22Rv1 (cell line): ENCODE measurements at regions not wholly inside any gene's neighbourhood (a gene's known extent, or its start where the extent isn't known, plus 50 kb on each side); places are given as distances from the start of the nearest gene placed in this dataset.
"Not testable (repeated sequence)": the region's sequence is repeated elsewhere in the genome, so short reads cannot be mapped to it uniquely, and the experiment has no call there.

Experiments
- H3K27ac ChIP-seq: fragments of 450-650 bp; 2 replicates; pipeline ENCODE4 v1.5.1; 2017
- ZFX ChIP-seq: fragments of 450-650 bp; IDR thresholded peaks from 2 replicates; pipeline ENCODE4 v1.6.1; 2017; ENCODE audit warnings: antibody characterized with exemption, borderline replicate concordance
- TF ChIP-seq, protein P1 (sequence below): fragments of 450-650 bp; IDR thresholded peaks from 2 replicates; pipeline ENCODE4 v1.5.1; 2017; ENCODE audit warnings: mild to moderate bottlenecking

DNA sequence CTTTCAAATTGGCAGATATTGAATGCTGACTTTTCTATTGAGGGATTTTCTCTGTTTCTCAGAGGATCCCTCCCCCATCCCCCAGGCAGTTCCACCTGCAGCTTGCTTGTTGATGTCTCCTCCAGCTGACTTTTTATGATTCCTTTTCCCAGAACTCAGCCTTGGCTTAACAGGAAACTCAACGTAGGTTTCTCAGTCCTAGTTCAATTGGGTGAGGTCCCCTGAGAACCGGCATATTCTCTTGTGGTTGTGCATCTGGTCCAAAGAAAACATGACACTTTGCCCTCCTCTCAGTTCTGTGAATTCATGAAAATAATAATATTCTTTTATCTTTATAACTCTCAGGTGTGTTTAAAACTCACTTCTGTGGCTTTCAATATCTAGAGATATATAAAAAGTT is 1222.1 kb downstream of the OTOL1 start:
- TF ChIP-seq ZFX, result no peak
- TF ChIP-seq, protein P1, sequence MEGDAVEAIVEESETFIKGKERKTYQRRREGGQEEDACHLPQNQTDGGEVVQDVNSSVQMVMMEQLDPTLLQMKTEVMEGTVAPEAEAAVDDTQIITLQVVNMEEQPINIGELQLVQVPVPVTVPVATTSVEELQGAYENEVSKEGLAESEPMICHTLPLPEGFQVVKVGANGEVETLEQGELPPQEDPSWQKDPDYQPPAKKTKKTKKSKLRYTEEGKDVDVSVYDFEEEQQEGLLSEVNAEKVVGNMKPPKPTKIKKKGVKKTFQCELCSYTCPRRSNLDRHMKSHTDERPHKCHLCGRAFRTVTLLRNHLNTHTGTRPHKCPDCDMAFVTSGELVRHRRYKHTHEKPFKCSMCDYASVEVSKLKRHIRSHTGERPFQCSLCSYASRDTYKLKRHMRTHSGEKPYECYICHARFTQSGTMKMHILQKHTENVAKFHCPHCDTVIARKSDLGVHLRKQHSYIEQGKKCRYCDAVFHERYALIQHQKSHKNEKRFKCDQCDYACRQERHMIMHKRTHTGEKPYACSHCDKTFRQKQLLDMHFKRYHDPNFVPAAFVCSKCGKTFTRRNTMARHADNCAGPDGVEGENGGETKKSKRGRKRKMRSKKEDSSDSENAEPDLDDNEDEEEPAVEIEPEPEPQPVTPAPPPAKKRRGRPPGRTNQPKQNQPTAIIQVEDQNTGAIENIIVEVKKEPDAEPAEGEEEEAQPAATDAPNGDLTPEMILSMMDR, result no peak
- no peak overlapping the region for H3K27ac ChIP-seq

DNA sequence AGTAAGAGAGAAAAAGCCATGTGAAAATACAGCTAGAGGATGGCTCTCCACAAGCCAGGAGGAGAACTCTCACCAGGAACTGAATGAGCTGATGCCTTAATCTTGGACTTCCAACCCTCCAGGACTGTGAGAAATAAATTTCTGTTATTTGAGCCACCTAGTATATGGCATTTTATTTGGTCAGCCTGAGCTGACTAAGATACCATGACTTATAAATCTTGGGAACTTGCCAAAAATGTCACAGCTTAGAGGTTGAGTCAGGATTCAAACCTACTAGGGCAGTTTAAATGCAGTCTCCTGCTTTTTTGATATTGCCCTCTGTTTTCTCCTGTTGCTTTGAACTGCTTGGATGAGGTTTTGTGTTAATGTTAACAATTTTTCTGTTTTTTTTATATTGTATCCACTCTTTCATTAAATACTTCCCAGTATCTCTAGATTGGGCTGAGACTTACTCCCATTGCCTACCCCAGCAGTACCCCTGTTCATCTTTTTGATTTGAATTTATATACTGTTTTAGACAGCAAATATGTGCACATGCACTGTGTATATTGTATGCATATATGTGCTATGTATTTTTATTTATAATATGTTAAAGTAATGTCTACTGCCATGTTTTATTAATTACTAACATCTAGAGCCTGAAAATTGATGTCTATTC is 1223.2 kb downstream of the OTOL1 start:
- no peak for TF ChIP-seq ZFX
- TF ChIP-seq, protein P1, result no peak
- no peak overlapping the region for H3K27ac ChIP-seq

DNA sequence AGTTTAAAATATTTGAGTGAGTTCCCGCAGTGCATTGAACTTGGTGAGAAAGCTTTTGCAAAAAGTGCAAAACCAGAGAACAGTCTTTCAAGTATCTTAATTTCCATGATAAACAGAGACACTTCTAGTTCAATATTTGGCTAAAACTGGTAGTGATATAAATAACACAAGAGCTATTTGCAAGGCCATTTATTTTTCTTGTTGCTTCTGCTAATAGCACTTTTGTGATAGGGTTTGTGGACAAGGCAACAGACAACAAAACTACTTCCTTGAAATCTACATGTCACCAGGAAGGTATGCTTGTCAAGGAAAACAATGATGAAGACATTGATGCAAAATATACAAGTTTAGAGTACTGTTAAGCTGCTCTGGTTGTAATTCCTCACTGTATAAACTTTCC is 1225.1 kb downstream of the OTOL1 start:
- no peak for TF ChIP-seq ZFX
- TF ChIP-seq, protein P1, result no peak
- no peak overlapping the region for H3K27ac ChIP-seq

DNA sequence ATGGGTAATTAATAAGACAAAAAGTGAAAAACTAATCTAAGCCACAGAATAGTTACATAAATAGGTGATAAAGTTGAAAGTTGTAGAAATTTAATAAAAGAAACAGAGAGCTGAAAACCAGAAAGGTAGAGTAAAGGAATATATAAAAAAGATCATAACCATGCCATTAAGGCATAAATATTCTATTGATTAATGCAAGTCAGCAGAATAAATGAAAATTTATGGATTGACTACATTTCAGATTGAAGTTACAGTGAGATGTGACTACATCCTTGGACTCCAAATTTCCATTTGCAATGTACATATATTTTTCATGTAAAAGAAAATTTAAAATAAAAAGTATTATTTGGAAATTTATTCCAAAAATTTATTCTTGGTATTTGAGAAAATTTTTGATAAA is 1225.7 kb downstream of the OTOL1 start:
- H3K27ac ChIP-seq, result no peak overlapping the region
- TF ChIP-seq, protein P1, result no peak
- no peak for TF ChIP-seq ZFX

DNA sequence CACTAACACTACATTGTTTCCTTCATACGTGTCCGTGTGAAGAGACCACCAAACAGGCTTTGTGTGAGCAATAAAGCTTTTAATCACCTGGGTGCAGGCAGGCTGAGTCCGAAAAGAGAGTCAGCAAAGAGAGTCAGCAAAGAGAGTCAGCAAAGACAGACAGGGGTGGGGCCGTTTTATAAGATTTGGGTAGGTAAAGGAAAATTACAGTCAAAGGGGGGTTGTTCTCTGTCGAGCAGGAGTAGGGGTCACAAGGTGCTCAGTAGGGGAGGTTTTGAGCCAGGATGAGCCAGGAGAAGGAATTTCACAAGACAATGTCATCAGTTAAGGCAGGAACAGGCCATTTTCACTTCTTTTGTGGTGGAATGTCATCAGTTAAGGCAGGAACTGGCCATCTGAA is 1226.2 kb downstream of the OTOL1 start:
- not testable (repeated sequence) for H3K27ac ChIP-seq

DNA sequence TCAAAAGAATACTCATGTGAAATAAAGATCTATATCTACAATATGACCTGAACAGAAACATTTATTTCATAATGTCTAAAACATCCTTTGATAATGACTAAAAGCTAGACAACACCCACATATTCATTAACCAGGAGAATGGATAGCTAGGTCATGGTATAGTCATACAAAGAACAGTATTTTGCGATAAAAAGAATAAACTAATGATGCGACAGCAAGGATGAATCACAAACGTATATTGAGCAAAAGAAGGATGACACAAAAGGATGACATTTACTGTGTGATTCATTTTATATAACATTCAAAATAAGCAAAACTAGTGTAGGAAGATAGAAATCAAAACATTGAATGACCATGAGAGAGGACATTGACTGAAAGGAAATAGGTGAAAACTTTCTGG is 1233.1 kb downstream of the OTOL1 start:
- no peak overlapping the region for H3K27ac ChIP-seq
- TF ChIP-seq ZFX, result no peak
- TF ChIP-seq, protein P1, result no peak

DNA sequence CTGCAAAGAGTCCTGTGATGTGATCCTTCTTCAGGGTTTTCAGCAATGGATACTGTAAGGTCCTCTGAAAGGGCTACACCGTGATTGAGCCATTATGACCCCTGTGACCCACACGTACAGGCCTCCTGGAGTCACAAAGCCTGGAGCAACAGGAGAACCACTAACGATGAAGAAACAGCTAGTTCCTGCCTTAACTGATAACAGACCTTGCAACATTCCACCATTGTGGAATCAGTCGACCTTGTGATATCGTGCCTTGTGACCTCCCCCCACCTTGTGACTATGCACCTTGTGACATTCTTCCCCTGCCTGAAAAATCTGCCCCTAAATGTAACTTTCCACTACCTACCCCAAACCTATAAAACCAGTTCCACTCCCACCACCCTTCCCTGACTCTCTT is 1235.4 kb downstream of the OTOL1 start:
- H3K27ac ChIP-seq, result not testable (repeated sequence)

DNA sequence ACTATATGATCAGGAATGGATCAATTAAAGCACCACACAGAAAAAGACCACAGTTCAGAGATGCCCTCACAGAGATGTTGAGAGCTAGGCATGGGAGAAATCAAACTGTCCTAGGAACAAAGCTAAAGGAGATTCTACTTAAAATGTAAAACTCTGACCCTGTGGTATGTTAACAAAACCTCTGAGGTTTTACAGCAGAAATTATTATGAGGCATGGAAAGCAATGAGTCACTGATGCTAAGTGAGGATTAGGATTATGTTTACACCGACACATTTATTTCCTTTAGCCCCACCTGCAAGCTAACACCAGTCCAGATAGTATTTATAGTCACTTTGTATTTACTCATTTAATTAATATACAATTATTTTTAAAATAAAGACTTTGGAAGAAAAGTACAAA is 1242.2 kb downstream of the OTOL1 start:
- TF ChIP-seq, protein P1, result no peak
- no peak for TF ChIP-seq ZFX
- no peak overlapping the region for H3K27ac ChIP-seq
